Kidney glomerular epithelial cell (primary cell): ENCODE measurements at regions not wholly inside any gene's neighbourhood (a gene's known extent, or its start where the extent isn't known, plus 50 kb on each side); places are given as distances from the start of the nearest gene placed in this dataset.

ENCODE experiments used
- DNase-seq: peaks from one replicate; lab custom pipeline; 2025; lab: John Stamatoyannopoulos, UW

- no peak for DNase-seq
Measured at GRCh38 chr2:138176862-138177439, 212.7 kb downstream of the HNMT start.

GRCh38 chr2:138177693-138178092 lies 213.4 kb downstream of the HNMT start:
- no peak for DNase-seq

GRCh38 chr2:138180692-138181386 lies 216.6 kb downstream of the HNMT start:
- DNase-seq = no peak

- no peak for DNase-seq
Measured at GRCh38 chr2:138182250-138182936, 218.1 kb downstream of the HNMT start.

- DNase-seq = no peak
Measured at GRCh38 chr2:138182937-138183312, 218.7 kb downstream of the HNMT start.

- DNase-seq = no peak
Measured at GRCh38 chr2:138183705-138184104, 219.4 kb downstream of the HNMT start.

GRCh38 chr2:138184428-138184827 lies 220.2 kb downstream of the HNMT start:
- no peak for DNase-seq

GRCh38 chr2:138185827-138186226 lies 221.6 kb downstream of the HNMT start:
- no peak for DNase-seq

GRCh38 chr2:138187221-138187620 lies 222.9 kb downstream of the HNMT start:
- DNase-seq = no peak

- DNase-seq = no peak
Measured at GRCh38 chr2:138190999-138191398, 226.7 kb downstream of the HNMT start.

GRCh38 chr2:138193416-138194213 lies 229.3 kb downstream of the HNMT start:
- DNase-seq = no peak

GRCh38 chr2:138201286-138201685 lies 237.0 kb downstream of the HNMT start:
- DNase-seq = peak; percentile 12

- DNase-seq = no peak
Measured at GRCh38 chr2:138202762-138203161, 238.5 kb downstream of the HNMT start.

- DNase-seq = no peak
Measured at GRCh38 chr2:138205281-138205680, 241.0 kb downstream of the HNMT start.

GRCh38 chr2:138207074-138207930 lies 243.0 kb downstream of the HNMT start:
- DNase-seq = peak; percentile 31

- DNase-seq = peak; percentile 35
Measured at GRCh38 chr2:138209009-138209408, 244.7 kb downstream of the HNMT start.

GRCh38 chr2:138210487-138210886 lies 246.2 kb downstream of the HNMT start:
- no peak for DNase-seq

GRCh38 chr2:138212434-138212833 lies 248.2 kb downstream of the HNMT start:
- DNase-seq = no peak

- no peak for DNase-seq
Measured at GRCh38 chr2:138213084-138213483, 248.8 kb downstream of the HNMT start.

- no peak for DNase-seq
Measured at GRCh38 chr2:138213624-138214023, 249.4 kb downstream of the HNMT start.

GRCh38 chr2:138215958-138216357 lies 251.7 kb downstream of the HNMT start:
- DNase-seq = no peak

- no peak for DNase-seq
Measured at GRCh38 chr2:138217975-138218374, 253.7 kb downstream of the HNMT start.
